WTC11 (cell line): ENCODE measurements at regions not wholly inside any gene's neighbourhood (a gene's known extent, or its start where the extent isn't known, plus 50 kb on each side); places are given as distances from the start of the nearest gene placed in this dataset.

Experiments used
- CREM ChIP-seq: sonication (generic); formaldehyde crosslinking; IDR thresholded peaks from 2 replicates; pipeline ENCODE4 v1.8.1; 2022; ENCODE audit warnings: mild to moderate bottlenecking, missing genetic modification reagents, moderate library complexity
- ETV6 ChIP-seq: sonication (generic); formaldehyde crosslinking; IDR thresholded peaks from 2 replicates; pipeline ENCODE4 v1.8.1; 2022; ENCODE audit warnings: mild to moderate bottlenecking, missing genetic modification reagents
- JUN ChIP-seq: sonication (generic); formaldehyde crosslinking; IDR thresholded peaks from 2 replicates; pipeline ENCODE4 v1.8.0; 2023; ENCODE audit warnings: mild to moderate bottlenecking, missing genetic modification reagents
- MYBL2 ChIP-seq: sonication (generic); formaldehyde crosslinking; IDR thresholded peaks from 2 replicates; pipeline ENCODE4 v1.8.1; 2023; ENCODE audit warnings: mild to moderate bottlenecking, moderate library complexity, missing genetic modification reagents
- SP1 ChIP-seq: sonication (generic); formaldehyde crosslinking; conservative IDR thresholded peaks from 2 replicates; pipeline ENCODE4 v1.8.1; 2022; ENCODE audit warnings: missing genetic modification reagents
- TF ChIP-seq, protein P1 (sequence below): fragments of 200-600 bp; IDR thresholded peaks from 2 replicates; pipeline ENCODE4 v1.8.0; 2022; ENCODE audit warnings: antibody characterized with exemption
- TF ChIP-seq, protein P2 (sequence below): sonication (generic); formaldehyde crosslinking; IDR thresholded peaks from 2 replicates; pipeline ENCODE4 v1.8.1; 2023; ENCODE audit warnings: mild to moderate bottlenecking, missing genetic modification reagents, borderline replicate concordance
- TF ChIP-seq, protein P3 (sequence below): sonication (generic); formaldehyde crosslinking; IDR thresholded peaks from 2 replicates; pipeline ENCODE4 v1.8.0; 2022; ENCODE audit warnings: mild to moderate bottlenecking, missing genetic modification reagents
- TF ChIP-seq, protein P4 (sequence below): fragments of 250-450 bp; sonication (Bioruptor Pico); IDR thresholded peaks from 2 replicates; pipeline ENCODE4 v1.8.0; 2021; ENCODE audit warnings: mild to moderate bottlenecking

DNA sequence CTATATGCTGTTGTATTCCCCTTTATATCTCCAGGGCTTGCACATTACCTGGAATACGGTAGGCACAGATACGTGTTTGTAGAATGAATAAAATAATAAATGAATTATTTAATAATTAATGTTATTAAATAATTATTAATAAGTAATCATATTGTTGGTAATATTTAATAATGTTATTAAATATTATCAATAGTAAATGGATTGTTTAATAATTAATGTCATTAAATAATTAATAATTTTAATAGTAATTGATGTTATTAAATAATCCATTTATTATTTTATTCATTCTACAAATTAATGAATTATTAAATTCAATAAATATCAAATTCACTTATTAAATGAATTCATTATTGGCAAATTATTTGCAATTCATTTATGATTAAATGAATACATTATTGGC lies 175.1 kb downstream of the MATN1 start:
- no peak for TF ChIP-seq SP1 (CRISPR knock-in tag)
- no peak for TF ChIP-seq JUN (CRISPR knock-in tag)
- no peak for TF ChIP-seq CREM (CRISPR knock-in tag)
- TF ChIP-seq, protein P1, sequence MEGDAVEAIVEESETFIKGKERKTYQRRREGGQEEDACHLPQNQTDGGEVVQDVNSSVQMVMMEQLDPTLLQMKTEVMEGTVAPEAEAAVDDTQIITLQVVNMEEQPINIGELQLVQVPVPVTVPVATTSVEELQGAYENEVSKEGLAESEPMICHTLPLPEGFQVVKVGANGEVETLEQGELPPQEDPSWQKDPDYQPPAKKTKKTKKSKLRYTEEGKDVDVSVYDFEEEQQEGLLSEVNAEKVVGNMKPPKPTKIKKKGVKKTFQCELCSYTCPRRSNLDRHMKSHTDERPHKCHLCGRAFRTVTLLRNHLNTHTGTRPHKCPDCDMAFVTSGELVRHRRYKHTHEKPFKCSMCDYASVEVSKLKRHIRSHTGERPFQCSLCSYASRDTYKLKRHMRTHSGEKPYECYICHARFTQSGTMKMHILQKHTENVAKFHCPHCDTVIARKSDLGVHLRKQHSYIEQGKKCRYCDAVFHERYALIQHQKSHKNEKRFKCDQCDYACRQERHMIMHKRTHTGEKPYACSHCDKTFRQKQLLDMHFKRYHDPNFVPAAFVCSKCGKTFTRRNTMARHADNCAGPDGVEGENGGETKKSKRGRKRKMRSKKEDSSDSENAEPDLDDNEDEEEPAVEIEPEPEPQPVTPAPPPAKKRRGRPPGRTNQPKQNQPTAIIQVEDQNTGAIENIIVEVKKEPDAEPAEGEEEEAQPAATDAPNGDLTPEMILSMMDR, result no peak
- TF ChIP-seq, protein P2, sequence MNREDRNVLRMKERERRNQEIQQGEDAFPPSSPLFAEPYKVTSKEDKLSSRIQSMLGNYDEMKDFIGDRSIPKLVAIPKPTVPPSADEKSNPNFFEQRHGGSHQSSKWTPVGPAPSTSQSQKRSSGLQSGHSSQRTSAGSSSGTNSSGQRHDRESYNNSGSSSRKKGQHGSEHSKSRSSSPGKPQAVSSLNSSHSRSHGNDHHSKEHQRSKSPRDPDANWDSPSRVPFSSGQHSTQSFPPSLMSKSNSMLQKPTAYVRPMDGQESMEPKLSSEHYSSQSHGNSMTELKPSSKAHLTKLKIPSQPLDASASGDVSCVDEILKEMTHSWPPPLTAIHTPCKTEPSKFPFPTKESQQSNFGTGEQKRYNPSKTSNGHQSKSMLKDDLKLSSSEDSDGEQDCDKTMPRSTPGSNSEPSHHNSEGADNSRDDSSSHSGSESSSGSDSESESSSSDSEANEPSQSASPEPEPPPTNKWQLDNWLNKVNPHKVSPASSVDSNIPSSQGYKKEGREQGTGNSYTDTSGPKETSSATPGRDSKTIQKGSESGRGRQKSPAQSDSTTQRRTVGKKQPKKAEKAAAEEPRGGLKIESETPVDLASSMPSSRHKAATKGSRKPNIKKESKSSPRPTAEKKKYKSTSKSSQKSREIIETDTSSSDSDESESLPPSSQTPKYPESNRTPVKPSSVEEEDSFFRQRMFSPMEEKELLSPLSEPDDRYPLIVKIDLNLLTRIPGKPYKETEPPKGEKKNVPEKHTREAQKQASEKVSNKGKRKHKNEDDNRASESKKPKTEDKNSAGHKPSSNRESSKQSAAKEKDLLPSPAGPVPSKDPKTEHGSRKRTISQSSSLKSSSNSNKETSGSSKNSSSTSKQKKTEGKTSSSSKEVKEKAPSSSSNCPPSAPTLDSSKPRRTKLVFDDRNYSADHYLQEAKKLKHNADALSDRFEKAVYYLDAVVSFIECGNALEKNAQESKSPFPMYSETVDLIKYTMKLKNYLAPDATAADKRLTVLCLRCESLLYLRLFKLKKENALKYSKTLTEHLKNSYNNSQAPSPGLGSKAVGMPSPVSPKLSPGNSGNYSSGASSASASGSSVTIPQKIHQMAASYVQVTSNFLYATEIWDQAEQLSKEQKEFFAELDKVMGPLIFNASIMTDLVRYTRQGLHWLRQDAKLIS (CRISPR knock-in tag), result no peak
- TF ChIP-seq MYBL2, result no peak
- TF ChIP-seq, protein P3, sequence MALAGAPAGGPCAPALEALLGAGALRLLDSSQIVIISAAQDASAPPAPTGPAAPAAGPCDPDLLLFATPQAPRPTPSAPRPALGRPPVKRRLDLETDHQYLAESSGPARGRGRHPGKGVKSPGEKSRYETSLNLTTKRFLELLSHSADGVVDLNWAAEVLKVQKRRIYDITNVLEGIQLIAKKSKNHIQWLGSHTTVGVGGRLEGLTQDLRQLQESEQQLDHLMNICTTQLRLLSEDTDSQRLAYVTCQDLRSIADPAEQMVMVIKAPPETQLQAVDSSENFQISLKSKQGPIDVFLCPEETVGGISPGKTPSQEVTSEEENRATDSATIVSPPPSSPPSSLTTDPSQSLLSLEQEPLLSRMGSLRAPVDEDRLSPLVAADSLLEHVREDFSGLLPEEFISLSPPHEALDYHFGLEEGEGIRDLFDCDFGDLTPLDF (CRISPR knock-in tag), result no peak
- TF ChIP-seq, protein P4, sequence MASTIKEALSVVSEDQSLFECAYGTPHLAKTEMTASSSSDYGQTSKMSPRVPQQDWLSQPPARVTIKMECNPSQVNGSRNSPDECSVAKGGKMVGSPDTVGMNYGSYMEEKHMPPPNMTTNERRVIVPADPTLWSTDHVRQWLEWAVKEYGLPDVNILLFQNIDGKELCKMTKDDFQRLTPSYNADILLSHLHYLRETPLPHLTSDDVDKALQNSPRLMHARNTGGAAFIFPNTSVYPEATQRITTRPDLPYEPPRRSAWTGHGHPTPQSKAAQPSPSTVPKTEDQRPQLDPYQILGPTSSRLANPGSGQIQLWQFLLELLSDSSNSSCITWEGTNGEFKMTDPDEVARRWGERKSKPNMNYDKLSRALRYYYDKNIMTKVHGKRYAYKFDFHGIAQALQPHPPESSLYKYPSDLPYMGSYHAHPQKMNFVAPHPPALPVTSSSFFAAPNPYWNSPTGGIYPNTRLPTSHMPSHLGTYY (CRISPR knock-in tag), result no peak
- TF ChIP-seq ETV6 (CRISPR knock-in tag), result no peak
